ENCODE measurements at regions not wholly inside any gene's neighbourhood (a gene's known extent, or its start where the extent isn't known, plus 50 kb on each side); places are given as distances from the start of the nearest gene placed in this dataset.

GRCh38 chr13:65155861-65156260 lies 2074.3 kb downstream of the PCDH9 start:
- H3K79me2 ChIP-seq (ENCODE audit: low read length): no peaks in the 10 kb centered on the region
- H3K9ac ChIP-seq (ENCODE audit: low read length): no peak overlapping the region
- no peaks in the 10 kb centered on the region for H3K36me3 ChIP-seq (replicated peaks; ENCODE audit: low read depth, low read length)
- no peaks in the 10 kb centered on the region for H3K27me3 ChIP-seq (ENCODE audit: low read depth, low read length)
- H3K4me2 ChIP-seq (ENCODE audit: low read length): no peak overlapping the region
- no peaks in the 10 kb centered on the region for H3K9me3 ChIP-seq (ENCODE audit: insufficient read depth, low read length)
- H4K20me1 ChIP-seq (ENCODE audit: insufficient read depth, low read length): no peaks in the 10 kb centered on the region
- H3K4me3 ChIP-seq (ENCODE audit: low read length): no peak overlapping the region
- peaks cover 44% of the 10 kb centered on the region for H3K4me1 ChIP-seq (ENCODE audit: low read length)
- H2AFZ ChIP-seq (ENCODE audit: low read depth, low read length): peak overlapping the region; percentile 94
- no peak for TF ChIP-seq EZH2phosphoT487 (IDR thresholded peaks at IDR 0.05; ENCODE audit: low read depth)
- no peak for TF ChIP-seq CTCF (IDR thresholded peaks at IDR 0.05; ENCODE audit: low read depth, low read length)
- H3K27ac ChIP-seq (ENCODE audit: low read length): peak overlapping the region; percentile 91; the same call in 1 of the 2 replicates

- Histone ChIP-seq H3K4me3 (ENCODE audit: low read length) (peak overlapping the region; percentile 76), H3K9me3 (ENCODE audit: insufficient read depth, low read length) (no peaks in the 10 kb centered on the region), H3K9ac (ENCODE audit: low read length) (peak overlapping the region; percentile 67), H3K79me2 (ENCODE audit: low read length) (no peaks in the 10 kb centered on the region), H4K20me1 (ENCODE audit: insufficient read depth, low read length) (no peaks in the 10 kb centered on the region), H3K4me2 (ENCODE audit: low read length) (peak overlapping the region; percentile 67), H3K36me3 (replicated peaks; ENCODE audit: low read depth, low read length) (no peaks in the 10 kb centered on the region), H3K4me1 (ENCODE audit: low read length) (peaks cover 47% of the 10 kb centered on the region), H2AFZ (ENCODE audit: low read depth, low read length) (peak overlapping the region; percentile 94), H3K27ac (ENCODE audit: low read length) (peak overlapping the region; percentile 91), H3K27me3 (ENCODE audit: low read depth, low read length) (no peaks in the 10 kb centered on the region)
- TF ChIP-seq EZH2phosphoT487 (IDR thresholded peaks at IDR 0.05; ENCODE audit: low read depth) (no peak), CTCF (IDR thresholded peaks at IDR 0.05; ENCODE audit: low read depth, low read length) (no peak)
Measured at GRCh38 chr13:65154661-65155447, 2075.3 kb downstream of the PCDH9 start.

GRCh38 chr13:65149687-65150086 lies 2080.4 kb downstream of the PCDH9 start:
- Histone ChIP-seq H3K4me2 (ENCODE audit: low read length) (no peak overlapping the region), H3K27me3 (ENCODE audit: low read depth, low read length) (no peaks in the 10 kb centered on the region), H3K36me3 (replicated peaks; ENCODE audit: low read depth, low read length) (no peaks in the 10 kb centered on the region), H4K20me1 (ENCODE audit: insufficient read depth, low read length) (no peaks in the 10 kb centered on the region), H3K27ac (ENCODE audit: low read length) (no peak overlapping the region), H3K4me3 (ENCODE audit: low read length) (no peak overlapping the region), H3K79me2 (ENCODE audit: low read length) (no peaks in the 10 kb centered on the region), H3K9ac (ENCODE audit: low read length) (no peak overlapping the region), H3K9me3 (ENCODE audit: insufficient read depth, low read length) (no peaks in the 10 kb centered on the region), H3K4me1 (ENCODE audit: low read length) (peaks cover 28% of the 10 kb centered on the region), H2AFZ (ENCODE audit: low read depth, low read length) (no peak overlapping the region)
- no peak for TF ChIP-seq CTCF (IDR thresholded peaks at IDR 0.05; ENCODE audit: low read depth, low read length)
- TF ChIP-seq EZH2phosphoT487 (IDR thresholded peaks at IDR 0.05; ENCODE audit: low read depth): no peak

GRCh38 chr13:65143920-65144319 lies 2086.2 kb downstream of the PCDH9 start:
- H3K4me2 ChIP-seq (ENCODE audit: low read length): no peak overlapping the region
- no peak overlapping the region for H2AFZ ChIP-seq (ENCODE audit: low read depth, low read length)
- H3K36me3 ChIP-seq (replicated peaks; ENCODE audit: low read depth, low read length): no peaks in the 10 kb centered on the region
- H4K20me1 ChIP-seq (ENCODE audit: insufficient read depth, low read length): no peaks in the 10 kb centered on the region
- no peak overlapping the region for H3K27ac ChIP-seq (ENCODE audit: low read length)
- H3K4me3 ChIP-seq (ENCODE audit: low read length): no peak overlapping the region
- no peaks in the 10 kb centered on the region for H3K27me3 ChIP-seq (ENCODE audit: low read depth, low read length)
- no peak for TF ChIP-seq CTCF (IDR thresholded peaks at IDR 0.05; ENCODE audit: low read depth, low read length)
- TF ChIP-seq EZH2phosphoT487 (IDR thresholded peaks at IDR 0.05; ENCODE audit: low read depth): no peak
- no peak overlapping the region for H3K9ac ChIP-seq (ENCODE audit: low read length)
- H3K9me3 ChIP-seq (ENCODE audit: insufficient read depth, low read length): no peaks in the 10 kb centered on the region
- H3K4me1 ChIP-seq (ENCODE audit: low read length): no peaks in the 10 kb centered on the region
- no peaks in the 10 kb centered on the region for H3K79me2 ChIP-seq (ENCODE audit: low read length)
